AG20443 (cell line): ENCODE measurements at regions not wholly inside any gene's neighbourhood (a gene's known extent, or its start where the extent isn't known, plus 50 kb on each side); places are given as distances from the start of the nearest gene placed in this dataset.
"Not testable (repeated sequence)": the region's sequence is repeated elsewhere in the genome, so short reads cannot be mapped to it uniquely, and the experiment has no call there.

Experiments used
- DNase-seq: peaks from one replicate; pipeline ENCODE4 v3.0.0; 2012; ENCODE audit warnings: low spot score, mixed read lengths

DNA sequence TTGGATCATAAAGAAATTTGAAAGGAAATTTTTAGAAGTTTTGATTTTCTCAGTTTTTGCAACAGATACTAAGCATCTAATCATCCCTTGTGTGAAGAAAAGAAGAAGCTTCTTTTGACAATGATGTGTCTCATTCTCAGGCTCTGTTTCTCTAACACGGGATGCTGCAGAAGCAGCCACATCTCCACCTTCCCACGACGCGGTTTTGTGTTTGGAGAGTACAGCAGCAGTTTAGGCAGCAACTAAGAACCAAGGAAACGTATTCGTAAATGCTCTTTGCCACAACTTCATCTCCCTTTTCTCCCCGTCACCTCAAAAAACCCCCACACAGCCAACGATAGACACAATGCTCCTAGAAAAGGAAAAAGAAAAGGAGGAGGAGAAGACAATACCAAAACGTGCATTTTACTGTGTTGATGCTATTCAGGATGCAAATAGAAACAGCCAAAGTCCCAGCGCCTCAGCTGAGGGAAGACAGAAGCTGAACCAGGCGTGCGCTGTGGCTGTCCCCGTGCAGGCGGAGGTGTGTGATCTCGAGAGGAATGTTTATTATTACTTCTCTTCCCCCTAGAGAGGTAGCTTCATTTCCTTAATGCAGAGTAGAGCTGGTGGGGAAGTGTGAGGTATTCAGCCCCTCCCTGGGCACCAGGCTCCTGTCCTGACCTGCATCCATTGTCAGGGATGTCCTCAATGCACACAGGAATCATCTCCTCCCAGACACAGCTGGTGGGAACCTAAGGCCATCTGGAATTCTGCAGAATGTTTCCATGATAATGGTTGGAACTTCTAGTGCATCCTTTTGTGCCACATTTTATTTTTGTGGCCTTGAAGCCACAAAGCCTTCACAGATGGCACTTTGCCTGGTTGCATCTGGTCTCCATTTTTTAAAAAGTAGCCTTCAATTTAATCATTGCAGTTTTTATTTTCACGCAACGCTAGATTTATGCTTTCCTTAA, 174.6 kb upstream of the KLF6 start:
- no peak for DNase-seq

DNA sequence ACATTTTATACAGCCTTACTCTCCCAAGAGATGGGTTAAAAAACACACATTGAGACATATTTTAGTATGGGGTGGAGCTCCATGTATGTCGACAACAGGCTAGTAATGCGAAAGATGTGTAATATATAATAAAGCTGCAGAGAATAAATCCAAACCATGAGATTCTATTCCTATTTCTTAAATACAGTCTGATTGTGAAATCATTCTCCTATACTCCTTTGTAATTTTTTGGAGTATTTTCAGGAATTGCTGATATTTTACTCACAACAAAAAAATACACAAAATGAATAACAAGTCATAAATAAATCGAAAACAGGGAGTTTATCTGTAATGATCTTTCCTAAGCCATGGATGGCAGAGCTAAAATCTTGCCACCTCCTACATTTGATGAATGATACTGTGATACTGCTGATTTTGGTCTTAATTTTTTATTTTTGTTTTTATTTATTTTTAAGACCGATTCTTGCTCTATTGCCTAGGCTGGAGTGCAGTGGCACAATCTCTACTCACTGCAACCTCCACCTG, 173.5 kb upstream of the KLF6 start:
- DNase-seq: no peak

DNA sequence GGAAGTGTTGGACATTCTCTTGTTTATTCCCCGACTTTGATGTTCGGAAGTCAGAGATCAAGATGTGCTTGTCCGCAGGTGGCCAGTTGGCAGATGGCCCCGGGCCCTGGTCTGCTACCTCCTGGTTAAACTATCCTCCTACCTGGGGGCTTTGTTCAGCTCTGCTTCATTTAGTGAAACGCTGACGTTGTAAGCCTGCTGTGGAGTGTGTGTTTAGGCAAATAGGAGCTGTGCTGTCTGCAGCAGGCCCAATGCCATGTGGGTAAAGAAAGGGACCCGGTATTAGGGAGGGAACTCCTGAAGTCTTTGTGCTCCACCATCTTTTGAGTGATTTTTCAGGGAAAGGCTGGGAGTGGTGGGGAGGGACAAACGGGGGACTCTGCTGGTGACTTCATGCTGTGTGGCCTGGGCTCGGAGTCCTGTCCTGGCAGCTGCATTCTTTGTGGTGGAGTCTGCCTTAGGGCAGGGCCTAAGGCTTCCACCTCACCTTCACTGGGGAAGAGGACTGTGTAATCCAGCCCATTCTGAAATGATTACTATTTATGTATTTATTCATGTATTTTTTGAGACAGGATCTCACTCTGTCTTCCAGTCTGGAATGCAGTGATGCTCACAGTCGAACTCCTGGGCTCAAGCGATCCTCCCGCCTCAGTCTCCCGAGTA, 171.1 kb upstream of the KLF6 start:
- DNase-seq: no peak

- DNase-seq: no peak
These were observed 170.5 kb upstream of the KLF6 start for GRCh38 chr10:3955493-3955892.

GRCh38 chr10:3954615-3955014, 169.6 kb upstream of the KLF6 start:
- DNase-seq: no peak

GRCh38 chr10:3954007-3954406, 169.0 kb upstream of the KLF6 start:
- DNase-seq: not testable (repeated sequence)

GRCh38 chr10:3951993-3952392, 167.0 kb upstream of the KLF6 start:
- no peak for DNase-seq

DNA sequence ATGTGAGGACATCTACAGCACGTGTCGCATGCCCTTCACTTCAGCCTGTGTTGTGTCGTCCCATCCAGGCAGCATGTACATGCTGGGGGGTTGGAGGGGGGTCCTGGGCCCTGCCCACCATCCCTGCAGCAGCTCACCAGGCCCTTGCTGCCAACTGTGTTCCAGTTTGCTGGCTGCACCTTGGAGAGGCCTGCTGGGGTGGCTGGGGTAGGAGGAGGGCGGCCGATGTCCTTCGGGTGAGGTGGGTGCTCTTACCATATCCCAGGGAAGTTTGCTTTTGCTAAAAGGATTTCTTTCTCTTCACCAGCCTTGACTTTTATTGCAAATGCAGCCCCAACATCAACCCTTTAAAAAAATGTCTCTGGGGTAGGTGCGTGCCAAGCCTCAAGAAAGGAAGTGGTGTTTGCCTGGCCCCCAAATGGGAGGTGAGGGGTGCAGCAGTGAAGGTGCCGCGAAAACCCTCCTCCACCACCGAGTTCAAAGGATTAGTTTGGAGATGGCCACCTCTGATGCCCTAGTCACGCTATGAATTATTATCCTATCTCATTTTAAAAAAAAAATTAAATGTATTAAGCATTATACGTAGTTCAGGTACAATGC, 165.8 kb upstream of the KLF6 start:
- DNase-seq: no peak

GRCh38 chr10:3949711-3950110, 164.7 kb upstream of the KLF6 start:
- no peak for DNase-seq

DNA sequence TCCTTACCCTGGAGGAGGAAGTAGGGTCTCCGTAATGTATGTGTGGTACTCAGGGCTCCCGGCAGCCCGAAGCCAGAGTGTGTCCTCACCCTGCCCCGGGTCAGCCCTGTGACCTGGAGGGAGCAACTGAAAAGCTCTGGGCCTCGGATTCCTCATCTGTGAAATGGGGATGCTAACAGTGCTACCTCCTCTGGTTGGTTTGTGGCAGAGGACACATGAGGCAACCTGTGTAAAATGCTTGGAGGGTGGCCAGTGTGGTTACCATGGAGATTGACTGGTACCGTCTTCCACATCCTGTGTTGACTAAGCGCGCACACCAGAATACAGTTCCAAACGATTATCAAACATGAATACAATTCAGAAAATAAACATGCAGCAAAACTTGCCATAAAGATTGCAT, 163.8 kb upstream of the KLF6 start:
- DNase-seq: no peak

DNA sequence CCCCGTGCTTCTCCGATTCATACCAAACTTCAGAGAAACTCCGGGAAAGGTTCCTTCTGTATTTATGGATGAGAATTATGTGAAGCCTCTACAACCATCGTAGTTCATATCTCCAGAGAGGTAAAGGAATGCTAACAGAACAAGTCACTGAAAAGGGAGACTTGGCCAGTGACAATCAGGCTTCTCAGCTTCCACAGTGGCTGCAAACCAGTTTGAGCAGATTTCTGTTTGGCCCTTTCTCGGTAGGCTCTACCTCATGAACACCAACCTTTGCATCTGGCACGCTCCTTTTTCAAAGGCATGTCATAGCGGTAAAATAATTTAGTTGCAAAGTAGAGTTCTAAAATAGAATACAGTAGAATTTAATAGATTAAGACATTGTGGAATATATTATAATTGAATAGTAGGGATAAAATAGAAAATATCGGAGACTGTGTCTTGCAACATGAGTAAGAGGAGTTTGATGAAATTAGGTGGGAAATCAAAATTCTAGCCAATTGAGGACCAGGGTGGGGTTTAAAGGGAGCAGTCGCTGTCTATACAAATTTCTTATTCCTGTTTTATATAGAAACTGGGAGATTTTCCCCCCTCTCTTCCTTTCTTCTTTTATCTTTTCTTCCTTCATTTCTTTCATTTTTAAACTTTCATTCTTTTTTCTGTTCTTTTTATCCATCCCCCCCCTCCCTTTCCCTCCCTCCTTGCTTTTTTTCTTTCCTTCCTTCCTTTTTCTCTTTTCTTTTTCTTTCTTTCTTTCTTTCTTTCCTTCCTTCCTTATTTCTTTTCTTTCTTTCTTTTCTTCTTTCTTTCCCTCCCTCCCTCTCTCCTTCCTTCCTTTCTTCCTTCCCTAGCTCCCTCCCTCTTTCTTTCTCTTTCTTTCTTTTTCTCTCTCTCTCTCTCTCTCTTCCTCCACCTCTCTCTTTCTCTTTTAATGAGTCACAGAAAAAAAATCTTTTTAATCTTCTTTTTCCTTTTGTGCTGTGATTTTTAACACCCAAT, 161.5 kb upstream of the KLF6 start:
- no peak for DNase-seq

DNA sequence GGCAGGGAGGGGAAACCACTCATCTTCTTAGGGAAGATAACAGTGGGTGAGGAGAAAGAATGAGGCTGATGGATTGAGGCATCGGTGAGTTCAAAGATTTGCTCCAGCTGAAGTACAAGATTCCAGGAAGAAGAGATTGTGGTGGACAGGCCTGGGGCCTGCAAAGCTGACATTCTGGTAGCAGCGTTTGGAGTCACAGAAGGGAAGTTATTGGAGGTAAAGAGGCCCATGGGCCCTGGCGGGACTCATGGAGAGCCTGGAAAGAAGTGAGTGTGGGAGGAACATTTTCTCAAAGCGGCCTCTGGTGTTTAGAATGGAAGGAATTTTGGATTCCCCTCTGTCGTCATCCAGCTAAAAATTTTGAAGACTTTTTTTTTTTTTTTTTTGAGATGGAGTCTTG, 160.0 kb upstream of the KLF6 start:
- no peak for DNase-seq

DNA sequence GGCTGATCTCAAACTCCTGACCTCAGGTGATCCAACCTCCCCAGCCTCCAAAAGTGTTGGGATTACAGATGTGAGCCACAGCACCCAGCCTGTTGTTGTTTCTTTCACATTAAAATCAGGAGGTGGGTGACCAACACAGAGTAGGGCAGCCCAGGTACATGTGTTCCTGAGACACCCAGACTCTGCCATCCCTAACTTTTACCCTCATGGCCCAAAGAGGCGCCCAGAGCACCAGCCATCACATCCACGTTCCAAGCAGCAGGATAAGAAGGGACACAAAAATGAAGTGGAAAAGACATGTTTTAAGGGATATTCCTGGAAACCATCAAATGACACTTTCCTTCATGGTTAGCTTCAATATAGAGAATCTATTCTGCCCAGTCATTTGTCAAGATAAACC, 159.6 kb upstream of the KLF6 start:
- DNase-seq: no peak

DNA sequence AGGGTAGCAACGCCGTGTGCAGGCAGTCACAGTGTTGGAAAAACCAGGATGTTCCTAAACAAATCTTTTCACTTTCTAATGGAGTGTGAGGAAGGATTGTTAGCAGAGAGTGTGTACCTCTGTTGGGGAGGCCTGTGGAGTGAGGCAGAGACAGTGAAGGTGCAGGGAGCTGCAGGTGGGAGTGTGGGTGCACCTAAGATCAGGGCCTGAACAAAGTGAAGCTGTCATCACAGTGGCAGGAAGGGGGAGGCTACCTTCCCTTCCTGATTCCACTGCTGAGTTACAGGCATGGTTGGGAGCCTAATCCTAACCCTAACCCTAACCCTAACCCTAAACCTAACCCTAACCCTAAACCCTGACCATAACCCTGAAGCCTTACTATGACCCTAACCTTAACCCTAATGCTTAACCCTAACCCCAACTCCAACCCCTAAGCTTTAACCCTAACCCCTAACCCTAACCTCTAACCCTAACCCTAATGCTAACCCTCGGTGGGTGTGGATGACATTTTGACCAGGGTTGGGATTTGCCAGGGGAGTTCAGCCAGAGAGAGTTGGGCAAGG, 158.8 kb upstream of the KLF6 start:
- DNase-seq: no peak

GRCh38 chr10:3942937-3943489, 158.0 kb upstream of the KLF6 start:
- no peak for DNase-seq

DNA sequence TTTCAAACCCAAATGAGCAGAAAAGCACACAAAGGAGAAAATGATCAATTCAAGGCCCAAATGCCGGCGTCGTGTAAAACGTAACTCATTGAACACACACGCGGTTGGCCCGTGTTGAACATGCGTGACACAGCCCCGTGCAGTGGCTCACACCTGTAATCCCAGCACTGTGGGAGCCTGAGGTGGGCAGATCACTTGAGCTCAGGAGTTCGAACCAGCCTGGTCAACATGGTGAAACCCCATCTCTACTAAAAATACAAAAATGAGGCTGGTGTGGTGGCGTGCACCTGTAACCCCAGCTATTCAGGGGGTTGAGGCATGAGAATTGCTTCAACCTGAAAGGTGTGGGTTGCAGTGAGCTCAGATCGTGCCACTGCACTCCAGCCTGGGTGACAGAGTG, 156.7 kb upstream of the KLF6 start:
- no peak for DNase-seq

DNA sequence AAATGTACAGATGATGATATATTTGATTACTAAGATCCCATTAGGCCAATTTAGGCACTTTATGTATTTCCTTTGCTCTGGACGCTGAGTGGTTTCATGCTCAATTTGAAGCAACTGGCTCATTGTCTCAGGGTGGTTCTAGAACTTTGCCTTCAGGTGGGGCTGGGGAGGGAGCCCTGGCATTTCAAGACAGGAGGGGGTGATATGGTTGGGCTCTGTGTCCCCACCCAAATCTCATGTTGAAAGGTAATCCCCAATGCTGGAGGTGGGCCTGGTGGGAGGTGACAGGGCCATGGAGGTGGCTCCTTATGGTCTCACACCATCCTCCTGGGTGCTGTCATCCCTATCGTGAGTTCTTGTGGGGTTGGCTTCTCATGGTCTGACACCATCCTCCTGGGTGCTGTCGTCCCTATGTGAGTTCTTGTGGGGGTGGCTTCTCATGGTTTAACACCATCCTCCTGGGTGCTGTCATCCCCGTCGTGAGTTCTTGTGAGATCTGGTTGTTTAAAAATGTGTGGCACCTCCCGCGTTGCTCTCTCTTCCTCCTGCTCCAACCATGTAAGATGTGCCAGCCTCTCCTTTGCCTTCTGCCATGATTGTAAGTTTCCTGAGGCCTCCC, 151.5 kb upstream of the KLF6 start:
- no peak for DNase-seq

GRCh38 chr10:3935933-3936359, 150.9 kb upstream of the KLF6 start:
- DNase-seq: no peak

DNA sequence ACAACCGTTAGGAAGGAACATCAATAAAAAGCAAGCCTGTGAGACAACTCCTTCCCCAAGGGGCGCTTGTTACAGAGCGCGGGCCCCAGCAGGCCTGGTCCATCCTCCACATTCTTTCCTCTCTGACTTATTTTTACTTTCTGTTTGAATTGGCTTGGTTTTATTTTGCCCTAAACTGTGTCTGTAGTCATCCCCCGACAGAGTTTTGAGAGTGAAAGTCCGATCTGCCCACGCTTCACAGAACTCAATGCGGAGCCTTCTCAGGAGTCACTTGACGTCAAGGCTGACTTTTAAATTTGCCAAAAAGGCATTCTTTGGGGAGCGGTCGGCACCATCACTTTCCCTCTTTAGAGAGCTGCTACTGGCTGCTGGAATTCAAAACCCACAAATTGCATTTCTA, 150.1 kb upstream of the KLF6 start:
- peak; percentile 90 for DNase-seq

DNA sequence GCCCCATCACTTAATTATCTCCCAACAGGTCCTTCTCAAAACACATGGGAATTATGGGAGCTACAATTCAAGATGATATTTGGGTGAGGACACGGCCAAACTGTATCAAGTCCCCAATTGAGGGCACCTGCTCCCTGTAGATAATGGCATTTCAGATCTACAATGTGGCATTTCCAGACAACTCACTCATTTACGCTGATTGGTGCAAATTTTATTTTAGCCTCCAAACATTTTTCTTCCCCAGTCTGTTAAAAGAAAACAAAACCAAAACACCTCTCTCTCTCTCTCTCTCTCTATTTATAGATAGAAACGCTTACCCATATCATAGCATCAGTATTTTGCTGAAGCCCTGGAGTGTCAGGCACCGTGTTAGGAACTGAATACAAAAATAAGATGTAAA, 148.7 kb upstream of the KLF6 start:
- DNase-seq: no peak
